IMR-90 (cell line): ENCODE measurements at regions not wholly inside any gene's neighbourhood (a gene's known extent, or its start where the extent isn't known, plus 50 kb on each side); places are given as distances from the start of the nearest gene placed in this dataset.

Experiments used
- ATAC-seq: fragments of 200-7000 bp; cut with Tn5 transposase; 2 replicates; pipeline ENCODE4 v1.9.1; 2020; ENCODE audit warnings: low read depth, mild to moderate bottlenecking, moderate library complexity
- BruUV-seq: library from RNA; stranded (reverse); fragments of 400-500 nt; replicated peaks from 2 replicates; lab custom pipeline; 2021; lab: Mats Ljungman, UMichigan
- CTCF ChIA-PET: fragments of 300-600 bp; formaldehyde crosslinking; extraction: SDS; loops from one replicate; lab custom pipeline; 2021; ENCODE audit warnings: antibody characterized with exemption; lab: Yijun Ruan, JAX
- POLR2A ChIA-PET: fragments of 300-600 bp; sonication (Branson Sonifier 250); formaldehyde crosslinking; loops from one replicate; lab custom pipeline; 2022; ENCODE audit warnings: antibody characterized with exemption; ENCODE audit not compliant: unreplicated experiment; lab: Charles Lee
- DNase-seq: peaks from one replicate; pipeline ENCODE4 v3.0.0; 2013
- H2AFZ ChIP-seq: replicated peaks from 2 replicates; pipeline ENCODE3; 2013; ENCODE audit warnings: low read length, mild to moderate bottlenecking; ENCODE audit not compliant: poor library complexity
- H2AK5ac ChIP-seq: 2 replicates; pipeline ENCODE4 v1.6.1; 2013; ENCODE audit warnings: low read depth, low read length, inconsistent platforms
- H2AK9ac ChIP-seq: replicated peaks from 2 replicates; pipeline ENCODE3; 2013; ENCODE audit warnings: mild to moderate bottlenecking, low read depth, low read length, moderate library complexity; ENCODE audit not compliant: poor library complexity
- H2BK120ac ChIP-seq: 2 replicates; pipeline ENCODE4 v1.6.1; 2013; ENCODE audit warnings: low read depth, low read length, inconsistent platforms
- H2BK15ac ChIP-seq: 3 replicates; pipeline ENCODE4 v1.6.1; 2013; ENCODE audit warnings: low read depth, low read length, inconsistent platforms
- H2BK20ac ChIP-seq: 2 replicates; pipeline ENCODE4 v1.6.1; 2013; ENCODE audit warnings: low read depth, mild to moderate bottlenecking, inconsistent platforms, low read length, moderate library complexity
- H2BK5ac ChIP-seq: 2 replicates; pipeline ENCODE4 v1.6.1; 2013; ENCODE audit warnings: mild to moderate bottlenecking, low read depth, low read length, inconsistent platforms; ENCODE audit not compliant: poor library complexity, severe bottlenecking
- H3K14ac ChIP-seq: replicated peaks from 2 replicates; pipeline ENCODE4 v1.6.1; 2013; ENCODE audit warnings: low read depth, low read length, inconsistent platforms
- H3K18ac ChIP-seq: 2 replicates; pipeline ENCODE4 v1.6.1; 2013; ENCODE audit warnings: low read depth, low read length, control low read depth
- H3K23ac ChIP-seq: 2 replicates; pipeline ENCODE4 v1.6.1; 2013; ENCODE audit warnings: low read depth, low read length, inconsistent platforms
- H3K27ac ChIP-seq: 2 replicates; pipeline ENCODE4 v1.5.1; 2013; ENCODE audit warnings: mild to moderate bottlenecking, control low read depth, low read length; ENCODE audit not compliant: insufficient read depth
- H3K27me3 ChIP-seq: 2 replicates; pipeline ENCODE4 v1.6.1; 2013; ENCODE audit warnings: low read length; ENCODE audit not compliant: control insufficient read depth, insufficient read depth
- H3K36me3 ChIP-seq: 2 replicates; pipeline ENCODE4 v1.6.1; 2013; ENCODE audit warnings: low read length, mixed read lengths; ENCODE audit not compliant: control insufficient read depth, insufficient read depth
- H3K4ac ChIP-seq: 2 replicates; pipeline ENCODE4 v1.6.1; 2013; ENCODE audit warnings: low read depth, low read length, inconsistent platforms
- H3K4me1 ChIP-seq: 2 replicates; pipeline ENCODE4 v1.6.1; 2013; ENCODE audit warnings: low read length, mixed read lengths; ENCODE audit not compliant: control insufficient read depth, insufficient read depth
- H3K4me2 ChIP-seq: 2 replicates; pipeline ENCODE4 v1.6.1; 2013; ENCODE audit warnings: low read depth, mild to moderate bottlenecking, control low read depth, low read length, moderate library complexity
- H3K4me3 ChIP-seq: 2 replicates; pipeline ENCODE4 v1.5.1; 2013; ENCODE audit warnings: low read depth, mild to moderate bottlenecking, control low read depth, low read length, moderate library complexity; ENCODE audit not compliant: insufficient read depth
- H3K56ac ChIP-seq: 2 replicates; pipeline ENCODE4 v1.6.1; 2013; ENCODE audit warnings: low read length, inconsistent platforms; ENCODE audit not compliant: insufficient read depth; ENCODE audit errors: extremely low read depth
- H3K79me1 ChIP-seq, 2 experiments: 2 replicates each; pipeline ENCODE4 v1.6.1; 2013; ENCODE audit warnings: low read length in 2 of 2, inconsistent platforms in 1 of 2, low read depth in 1 of 2
- H3K9ac ChIP-seq: 2 replicates; pipeline ENCODE4 v1.6.1; 2013; ENCODE audit warnings: low read depth, low read length, control low read depth
- H3K9me1 ChIP-seq: 2 replicates; pipeline ENCODE4 v1.6.1; 2013; ENCODE audit warnings: low read length, inconsistent platforms; ENCODE audit not compliant: insufficient read depth
- H3K9me3 ChIP-seq: 2 replicates; pipeline ENCODE4 v1.6.1; 2013; ENCODE audit warnings: low read length; ENCODE audit not compliant: control insufficient read depth, insufficient read depth
- H4K20me1 ChIP-seq: 2 replicates; pipeline ENCODE4 v1.6.1; 2013; ENCODE audit warnings: low read length, inconsistent platforms; ENCODE audit not compliant: insufficient read depth
- H4K5ac ChIP-seq: 2 replicates; pipeline ENCODE4 v1.6.1; 2013; ENCODE audit warnings: mild to moderate bottlenecking, low read depth, low read length, control low read depth
- H4K8ac ChIP-seq, 2 experiments: 2 replicates each; pipeline ENCODE4 v1.6.1; 2013; ENCODE audit warnings: low read depth in 2 of 2, low read length in 2 of 2, control low read depth in 1 of 2, inconsistent platforms in 1 of 2
- H4K91ac ChIP-seq: 2 replicates; pipeline ENCODE4 v1.6.1; 2013; ENCODE audit warnings: low read depth, low read length, inconsistent platforms; ENCODE audit not compliant: insufficient read depth
- CHD1 ChIP-seq: IDR thresholded peaks from 2 replicates; pipeline ENCODE4 v1.6.1; 2012; ENCODE audit warnings: low read depth, low read length, improper control_type of control experiment
- MXI1 ChIP-seq: IDR thresholded peaks from 2 replicates; pipeline ENCODE4 v1.6.1; 2012; ENCODE audit warnings: low read depth, mild to moderate bottlenecking, low read length, moderate library complexity, borderline replicate concordance
- POLR2A ChIP-seq: IDR thresholded peaks from 2 replicates; pipeline ENCODE4 v1.6.1; 2012; ENCODE audit warnings: mild to moderate bottlenecking, low read depth, low read length
- RCOR1 ChIP-seq: IDR thresholded peaks from 2 replicates; pipeline ENCODE4 v1.6.1; 2012; ENCODE audit warnings: mild to moderate bottlenecking, low read length, improper control_type of control experiment; ENCODE audit not compliant: insufficient replicate concordance
- WGBS, 2 experiments: methylation state at CpG; one replicate each; pipeline versions ENCODE4 v1.1.5 to v1.1.7; 2013; ENCODE audit warnings: missing lambda C conversion rate in 2 of 2; ENCODE audit not compliant: insufficient read length in 1 of 2; ENCODE audit errors: extremely low coverage in 2 of 2; 5-methylcytosine and 5-hydroxymethylcytosine counted together
- dilution Hi-C: fragments of 300-500 bp; cut with HindIII; formaldehyde crosslinking; loops from one replicate; pipeline ENCODE4 v1.14.3; 2018; ENCODE audit warnings: low sequenced_read_pairs; ENCODE audit not compliant: unreplicated experiment
- in situ Hi-C: fragments of 300-500 bp; cut with MboI; formaldehyde crosslinking; loops from 3 replicates; pipeline ENCODE4 v1.14.3; 2019; ENCODE audit warnings: low sequenced_read_pairs, inconsistent platforms, mixed read lengths
- intact Hi-C: fragments of 100-400 bp; cut with micrococcal nuclease; formaldehyde crosslinking; loops from 2 replicates; pipeline ENCODE4 v1.10.0; 2022

DNA sequence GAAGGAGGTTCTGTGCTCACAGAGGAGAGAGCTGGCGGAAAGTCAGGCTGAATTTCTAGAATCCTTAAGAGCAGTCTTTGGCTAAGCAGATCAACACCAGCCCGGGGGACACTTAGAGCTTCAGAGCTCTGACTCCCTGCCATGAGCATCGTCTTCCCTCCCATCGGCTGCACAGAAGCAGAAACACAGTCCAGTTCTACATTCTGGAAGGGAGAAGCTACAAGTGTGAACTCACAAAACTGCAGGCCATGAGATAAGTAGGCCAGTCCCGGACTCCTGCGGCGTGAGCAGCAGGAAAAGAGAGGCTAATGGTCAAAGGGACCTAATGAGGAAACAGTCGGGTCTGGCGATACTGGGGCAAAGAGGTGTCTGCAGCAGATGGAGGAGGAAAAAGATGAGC lies 211.5 kb downstream of the DHX15 start:
- H4K91ac ChIP-seq = no peak overlapping the region
- TF ChIP-seq POLR2A = no peak
- TF ChIP-seq MXI1 = no peak
- no peak for TF ChIP-seq RCOR1
- TF ChIP-seq CHD1 = no peak
- no peaks in the 10 kb centered on the region for H3K36me3 ChIP-seq
- CTCF ChIA-PET = no interaction called here
- H3K4me1 ChIP-seq = no peaks in the 10 kb centered on the region
- 0 out of 2 replicates have a peak, but pooled peaks cover 1% of the 10 kb centered on the region for H3K27me3 ChIP-seq
- no peak overlapping the region for H3K9ac ChIP-seq
- 94% methylated on average over 3 of the region's 9 CpGs; no CpG with 5 or more reads in 1 of the 2 experiments for WGBS, 2 experiments
- BruUV-seq = no TSS peak
- intact Hi-C loops = no loop called here
- no peaks in the 10 kb centered on the region for H3K9me3 ChIP-seq
- POLR2A ChIA-PET = no interaction called here
- H2BK120ac ChIP-seq = no peak overlapping the region
- no peak overlapping the region for H3K4me2 ChIP-seq
- H3K4me3 ChIP-seq = no peak overlapping the region
- H4K5ac ChIP-seq = no peak overlapping the region
- dilution Hi-C loops = no loop called here
- H2BK15ac ChIP-seq = no peak overlapping the region
- no peak overlapping the region for H3K14ac ChIP-seq
- no peak overlapping the region for H2AK5ac ChIP-seq
- H2BK5ac ChIP-seq = no peak overlapping the region
- no peaks in the 10 kb centered on the region for H3K79me1 ChIP-seq
- no peak overlapping the region for H2AK9ac ChIP-seq
- H4K20me1 ChIP-seq = no peaks in the 10 kb centered on the region
- no peak overlapping the region for H2BK20ac ChIP-seq
- H3K4ac ChIP-seq = no peak overlapping the region
- no peak overlapping the region for H3K27ac ChIP-seq
- DNase-seq (no peak), ATAC-seq (no peak)
- no peak overlapping the region for H4K8ac ChIP-seq
- no peak overlapping the region for H3K18ac ChIP-seq
- H3K23ac ChIP-seq = no peak overlapping the region
- no peak overlapping the region for H3K56ac ChIP-seq
- no peak overlapping the region for H2AFZ ChIP-seq
- H3K9me1 ChIP-seq = no peaks in the 10 kb centered on the region
- in situ Hi-C loops = no loop called here
